ENCODE measurements at regions not wholly inside any gene's neighbourhood (a gene's known extent, or its start where the extent isn't known, plus 50 kb on each side); places are given as distances from the start of the nearest gene placed in this dataset.

DNA sequence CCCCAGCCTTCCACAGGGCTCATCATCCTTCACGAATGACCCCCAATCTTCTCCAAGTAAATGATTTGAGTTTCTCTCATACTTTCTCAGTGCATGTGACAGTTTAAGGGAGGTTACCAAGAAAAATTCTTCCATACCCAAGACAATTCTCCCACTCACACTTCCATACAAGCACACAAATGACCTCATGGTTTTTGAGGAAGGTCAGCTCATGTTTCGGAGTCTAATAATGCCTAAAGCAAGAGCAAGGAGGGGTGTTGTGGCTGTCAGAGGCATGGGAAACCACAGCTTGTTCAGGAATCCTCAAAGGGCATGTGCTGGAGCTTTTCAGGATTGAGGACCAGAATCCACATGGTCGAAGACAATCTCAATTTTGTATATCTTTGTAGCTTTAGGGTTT lies 279.0 kb downstream of the MAFB start:
- Histone ChIP-seq H3K4me1 (ENCODE audit: control insufficient read depth, insufficient read depth, low read length, poor library complexity, severe bottlenecking) (no peaks in the 10 kb centered on the region), H3K27ac (ENCODE audit: insufficient read depth, low read length, poor library complexity, severe bottlenecking) (no peak overlapping the region), H3K27me3 (ENCODE audit: control insufficient read depth, insufficient read depth, low read length) (no peaks in the 10 kb centered on the region), H3K4me3 (ENCODE audit: low read depth, low read length) (no peak overlapping the region), H3K9me3 (ENCODE audit: control insufficient read depth in 2 of 2, low read length in 2 of 2) (no peaks in the 10 kb centered on the region), H3K36me3 (ENCODE audit: control insufficient read depth, insufficient read depth, low read length) (no peaks in the 10 kb centered on the region)
- ATAC-seq (ENCODE audit: low read depth in 2 of 2) (no peak), DNase-seq (no peak)
- H3K36me3 Mint-ChIP-seq, result no peaks in the 10 kb centered on the region
- H3K27me3 Mint-ChIP-seq, result peaks cover 4% of the 10 kb centered on the region
- peaks cover 0 to 3% (median 0%) of the 10 kb centered on the region in 7 donors for H3K9me3 Mint-ChIP-seq
- no peaks in the 10 kb centered on the region for H3K4me1 Mint-ChIP-seq
- H3K4me3 Mint-ChIP-seq, result no peak overlapping the region
- no peak overlapping the region for H3K27ac Mint-ChIP-seq

DNA sequence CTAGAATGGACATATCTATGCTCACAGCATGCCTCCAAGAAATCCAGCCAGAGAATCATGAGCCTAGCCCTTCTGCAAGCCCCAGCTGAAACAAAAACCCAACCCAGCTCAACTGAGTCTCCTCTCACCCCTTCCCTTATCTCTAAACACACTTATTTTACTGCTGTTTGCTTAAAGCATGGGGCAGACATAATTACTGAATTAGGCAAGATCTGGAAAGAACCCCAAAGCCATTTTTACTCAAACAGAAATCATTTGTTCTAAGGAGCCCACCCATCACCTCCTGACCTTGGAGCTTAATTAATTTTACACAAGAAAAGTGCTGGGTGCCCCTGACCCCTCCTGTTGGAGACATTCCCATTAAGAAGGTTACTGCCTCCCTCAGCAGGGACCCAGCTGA lies 291.6 kb downstream of the MAFB start:
- Histone ChIP-seq H3K27ac (ENCODE audit: insufficient read depth, low read length, poor library complexity, severe bottlenecking) (no peak overlapping the region), H3K4me3 (ENCODE audit: low read depth, low read length) (no peak overlapping the region), H3K9me3 (ENCODE audit: control insufficient read depth in 2 of 2, low read length in 2 of 2) (peaks cover 0 to 3% of the 10 kb centered on the region in 2 experiments), H3K36me3 (ENCODE audit: control insufficient read depth, insufficient read depth, low read length) (no peaks in the 10 kb centered on the region), H3K27me3 (ENCODE audit: control insufficient read depth, insufficient read depth, low read length) (no peaks in the 10 kb centered on the region), H3K4me1 (ENCODE audit: control insufficient read depth, insufficient read depth, low read length, poor library complexity, severe bottlenecking) (no peaks in the 10 kb centered on the region)
- Mint-ChIP-seq H3K36me3 (no peaks in the 10 kb centered on the region), H3K4me3 (no peak overlapping the region), H3K27me3 (no peaks in the 10 kb centered on the region), H3K4me1 (no peaks in the 10 kb centered on the region), H3K9me3 (peaks cover 0 to 6% (median 3%) of the 10 kb centered on the region in 7 donors), H3K27ac (no peak overlapping the region)
- ATAC-seq (ENCODE audit: low read depth in 2 of 2) (no peak), DNase-seq (no peak)

DNA sequence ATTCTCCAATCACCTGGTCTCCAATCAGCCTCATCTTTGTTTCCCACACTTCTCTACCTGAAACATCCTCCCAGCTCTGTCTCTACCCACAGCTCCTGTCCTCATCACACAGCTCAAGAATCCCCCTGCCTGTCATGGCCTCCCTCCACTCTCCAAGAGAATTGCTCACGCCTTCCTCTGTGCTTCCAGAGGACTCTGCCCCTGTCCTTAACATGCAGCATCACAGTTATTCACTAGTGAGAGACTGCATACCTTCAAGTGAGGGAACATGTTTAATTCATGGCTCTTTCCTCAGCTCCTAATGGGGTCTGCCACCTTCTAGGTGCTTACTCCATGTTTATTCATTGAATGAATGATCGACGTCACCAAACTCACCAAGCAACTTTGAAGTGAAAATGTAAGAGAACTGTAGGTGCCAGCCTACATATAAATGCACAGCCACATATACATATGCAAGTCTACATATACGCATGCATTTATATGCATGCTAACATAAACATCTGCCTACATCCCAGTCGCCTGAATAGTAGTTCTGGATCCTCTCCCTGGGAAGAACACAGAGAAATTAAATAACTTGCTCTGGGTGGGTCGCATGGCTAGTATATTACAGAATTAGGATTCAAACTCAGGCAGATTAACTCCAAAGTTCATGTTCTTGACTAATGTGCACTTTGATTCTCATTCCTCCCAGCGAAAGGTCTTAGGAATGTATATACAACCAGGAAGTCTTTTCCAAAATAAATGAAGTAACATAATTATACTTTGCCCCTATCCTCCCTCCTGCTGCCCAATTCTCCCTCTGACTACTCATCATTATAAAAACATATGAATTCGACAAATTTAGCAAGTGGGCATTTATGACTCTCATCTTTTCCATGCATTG lies 295.6 kb downstream of the MAFB start:
- Mint-ChIP-seq H3K27me3 (no peaks in the 10 kb centered on the region), H3K36me3 (no peaks in the 10 kb centered on the region), H3K9me3 (peaks cover 0 to 10% (median 0%) of the 10 kb centered on the region in 7 donors), H3K4me3 (no peak overlapping the region), H3K4me1 (no peaks in the 10 kb centered on the region), H3K27ac (no peak overlapping the region)
- Histone ChIP-seq H3K4me3 (ENCODE audit: low read depth, low read length) (no peak overlapping the region), H3K4me1 (ENCODE audit: control insufficient read depth, insufficient read depth, low read length, poor library complexity, severe bottlenecking) (no peaks in the 10 kb centered on the region), H3K27ac (ENCODE audit: insufficient read depth, low read length, poor library complexity, severe bottlenecking) (no peak overlapping the region), H3K9me3 (ENCODE audit: control insufficient read depth in 2 of 2, low read length in 2 of 2) (no peaks in the 10 kb centered on the region), H3K36me3 (ENCODE audit: control insufficient read depth, insufficient read depth, low read length) (no peaks in the 10 kb centered on the region), H3K27me3 (ENCODE audit: control insufficient read depth, insufficient read depth, low read length) (no peaks in the 10 kb centered on the region)
- no peak for ATAC-seq (ENCODE audit: low read depth in 2 of 2)
- DNase-seq, result no peak

DNA sequence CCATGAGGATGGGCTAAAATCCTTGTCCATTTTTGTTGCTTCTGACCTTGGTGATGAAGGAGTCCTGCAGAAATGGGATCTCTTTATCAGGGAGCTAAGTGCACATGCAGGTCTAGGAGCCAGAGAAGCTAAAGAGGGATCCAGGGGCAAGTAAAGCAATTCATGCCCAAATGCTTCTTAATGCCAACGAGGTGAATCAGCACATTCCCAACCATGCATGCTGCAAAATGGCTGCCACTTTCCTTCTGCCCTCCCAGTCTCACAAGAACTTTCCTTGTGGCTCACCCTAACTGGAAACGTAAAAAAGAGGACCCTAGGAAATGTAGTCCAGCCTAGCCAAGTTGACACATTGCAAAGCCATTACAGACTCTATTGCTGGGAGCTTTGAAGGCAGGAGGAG lies 298.4 kb downstream of the MAFB start:
- no peak overlapping the region for H3K27ac ChIP-seq (ENCODE audit: insufficient read depth, low read length, poor library complexity, severe bottlenecking)
- no peaks in the 10 kb centered on the region for H3K36me3 ChIP-seq (ENCODE audit: control insufficient read depth, insufficient read depth, low read length)
- H3K4me1 Mint-ChIP-seq, result peaks cover 0 to 4% (median 0%) of the 10 kb centered on the region in 4 donors
- no peaks in the 10 kb centered on the region for H3K36me3 Mint-ChIP-seq
- no peaks in the 10 kb centered on the region for H3K4me1 ChIP-seq (ENCODE audit: control insufficient read depth, insufficient read depth, low read length, poor library complexity, severe bottlenecking)
- no peaks in the 10 kb centered on the region for H3K9me3 ChIP-seq (ENCODE audit: control insufficient read depth in 2 of 2, low read length in 2 of 2)
- H3K4me3 Mint-ChIP-seq, result no peak overlapping the region
- H3K9me3 Mint-ChIP-seq, result peaks cover 0 to 13% (median 6%) of the 10 kb centered on the region in 7 donors
- no peak for DNase-seq
- H3K4me3 ChIP-seq (ENCODE audit: low read depth, low read length), result no peak overlapping the region
- no peak overlapping the region for H3K27ac Mint-ChIP-seq
- ATAC-seq (ENCODE audit: low read depth in 2 of 2), result no peak
- H3K27me3 Mint-ChIP-seq, result no peaks in the 10 kb centered on the region
- no peaks in the 10 kb centered on the region for H3K27me3 ChIP-seq (ENCODE audit: control insufficient read depth, insufficient read depth, low read length)

DNA sequence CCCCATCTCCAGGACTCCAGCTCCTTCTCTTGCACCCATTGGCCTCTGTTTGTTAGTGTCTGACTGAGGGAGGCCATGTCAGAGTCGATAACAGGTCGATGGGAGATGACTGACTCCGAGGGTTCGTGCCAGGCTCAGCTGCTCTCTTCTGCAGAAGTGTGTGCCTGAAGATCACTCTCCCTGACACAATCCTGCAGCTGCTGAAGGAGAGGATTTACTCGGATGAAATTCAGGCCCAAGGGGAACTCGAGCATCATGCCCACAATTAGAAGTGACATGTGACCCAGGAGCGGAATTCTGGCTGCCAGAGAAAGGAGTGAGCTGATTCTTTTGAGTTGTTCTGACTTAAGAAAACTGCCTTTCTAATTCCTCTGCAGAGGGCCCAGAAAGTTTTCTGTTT lies 318.2 kb downstream of the MAFB start:
- Histone ChIP-seq H3K27me3 (ENCODE audit: control insufficient read depth, insufficient read depth, low read length) (no peaks in the 10 kb centered on the region), H3K9me3 (ENCODE audit: control insufficient read depth in 2 of 2, low read length in 2 of 2) (no peaks in the 10 kb centered on the region), H3K4me1 (ENCODE audit: control insufficient read depth, insufficient read depth, low read length, poor library complexity, severe bottlenecking) (no peaks in the 10 kb centered on the region), H3K27ac (ENCODE audit: insufficient read depth, low read length, poor library complexity, severe bottlenecking) (no peak overlapping the region), H3K36me3 (ENCODE audit: control insufficient read depth, insufficient read depth, low read length) (no peaks in the 10 kb centered on the region), H3K4me3 (ENCODE audit: low read depth, low read length) (no peak overlapping the region)
- Mint-ChIP-seq H3K36me3 (no peaks in the 10 kb centered on the region), H3K4me1 (no peaks in the 10 kb centered on the region), H3K4me3 (no peak overlapping the region), H3K9me3 (peaks cover 0 to 7% (median 1%) of the 10 kb centered on the region in 7 donors), H3K27ac (no peak overlapping the region), H3K27me3 (no peaks in the 10 kb centered on the region)
- no peak for DNase-seq
- ATAC-seq (ENCODE audit: low read depth in 2 of 2), result no peak

DNA sequence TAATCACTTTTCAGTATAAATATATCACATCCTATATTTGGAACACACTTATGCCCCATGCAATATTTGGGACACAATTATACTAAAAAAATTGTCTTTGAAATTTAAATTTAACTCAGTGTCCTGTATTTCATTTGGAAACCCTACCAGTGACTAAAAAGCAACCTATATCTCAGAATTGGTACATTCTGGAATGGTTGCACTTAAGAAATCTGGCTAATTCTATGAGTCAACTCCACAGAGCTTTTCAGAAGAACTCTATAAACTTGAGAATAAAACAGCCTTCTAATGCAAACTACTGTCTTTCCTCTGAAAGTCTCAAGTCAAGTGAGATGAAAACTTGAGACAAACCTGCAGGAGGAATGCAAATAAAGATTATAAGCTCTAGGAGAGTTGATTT lies 320.2 kb downstream of the MAFB start:
- no peak overlapping the region for H3K27ac ChIP-seq (ENCODE audit: insufficient read depth, low read length, poor library complexity, severe bottlenecking)
- ATAC-seq (ENCODE audit: low read depth in 2 of 2) (no peak), DNase-seq (no peak)
- no peaks in the 10 kb centered on the region for H3K27me3 Mint-ChIP-seq
- peaks cover 0 to 4% (median 1%) of the 10 kb centered on the region in 7 donors for H3K9me3 Mint-ChIP-seq
- no peaks in the 10 kb centered on the region for H3K36me3 ChIP-seq (ENCODE audit: control insufficient read depth, insufficient read depth, low read length)
- no peaks in the 10 kb centered on the region for H3K4me1 Mint-ChIP-seq
- H3K27ac Mint-ChIP-seq, result no peak overlapping the region
- no peaks in the 10 kb centered on the region for H3K27me3 ChIP-seq (ENCODE audit: control insufficient read depth, insufficient read depth, low read length)
- H3K4me1 ChIP-seq (ENCODE audit: control insufficient read depth, insufficient read depth, low read length, poor library complexity, severe bottlenecking), result no peaks in the 10 kb centered on the region
- no peaks in the 10 kb centered on the region for H3K36me3 Mint-ChIP-seq
- H3K9me3 ChIP-seq (ENCODE audit: control insufficient read depth in 2 of 2, low read length in 2 of 2), result no peaks in the 10 kb centered on the region
- no peak overlapping the region for H3K4me3 Mint-ChIP-seq
- no peak overlapping the region for H3K4me3 ChIP-seq (ENCODE audit: low read depth, low read length)

DNA sequence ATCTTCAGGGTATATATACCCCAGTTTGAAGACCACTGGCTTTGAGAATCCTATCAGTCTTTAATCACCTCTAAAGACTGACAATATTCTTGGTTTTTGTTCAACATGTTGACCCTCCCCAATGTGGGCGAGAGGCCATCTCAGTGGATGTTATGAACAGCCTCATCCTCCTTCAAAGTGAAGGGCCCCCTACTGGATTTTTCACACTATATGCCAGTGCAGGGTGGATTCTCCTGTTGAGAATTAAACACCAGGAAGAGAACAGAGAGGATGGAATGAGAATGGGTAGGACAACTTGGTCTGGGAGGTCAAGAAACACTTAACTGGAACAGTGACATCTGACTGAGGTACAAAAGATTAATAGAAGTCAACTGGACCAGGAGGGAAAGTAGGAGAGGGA lies 327.1 kb downstream of the MAFB start:
- Mint-ChIP-seq H3K4me3 (no peak overlapping the region), H3K9me3 (peaks cover 0 to 11% (median 0%) of the 10 kb centered on the region in 7 donors), H3K4me1 (no peaks in the 10 kb centered on the region), H3K27me3 (peaks cover 4% of the 10 kb centered on the region), H3K27ac (no peak overlapping the region), H3K36me3 (no peaks in the 10 kb centered on the region)
- no peaks in the 10 kb centered on the region for H3K9me3 ChIP-seq (ENCODE audit: control insufficient read depth in 2 of 2, low read length in 2 of 2)
- no peaks in the 10 kb centered on the region for H3K4me1 ChIP-seq (ENCODE audit: control insufficient read depth, insufficient read depth, low read length, poor library complexity, severe bottlenecking)
- no peak for DNase-seq
- no peaks in the 10 kb centered on the region for H3K36me3 ChIP-seq (ENCODE audit: control insufficient read depth, insufficient read depth, low read length)
- H3K27me3 ChIP-seq (ENCODE audit: control insufficient read depth, insufficient read depth, low read length), result no peaks in the 10 kb centered on the region
- H3K27ac ChIP-seq (ENCODE audit: insufficient read depth, low read length, poor library complexity, severe bottlenecking), result no peak overlapping the region
- no peak overlapping the region for H3K4me3 ChIP-seq (ENCODE audit: low read depth, low read length)
- ATAC-seq (ENCODE audit: low read depth in 2 of 2), result no peak

Data from CD4-positive, CD25-positive, alpha-beta regulatory T cell (primary cell).